ENCODE measurements at regions not wholly inside any gene's neighbourhood (a gene's known extent, or its start where the extent isn't known, plus 50 kb on each side); places are given as distances from the start of the nearest gene placed in this dataset.

- intact Hi-C loops (cut with DNase I) = no loop called here
- no peak overlapping the region for H3K27ac ChIP-seq
- no peak for TF ChIP-seq CTCF (IDR thresholded peaks at IDR 0.05)
- TF ChIP-seq POLR2A (IDR thresholded peaks at IDR 0.05) = no peak
- no peak for TF ChIP-seq POLR2AphosphoS5 (IDR thresholded peaks at IDR 0.05; ENCODE audit: insufficient read depth in 1 of 2, low read depth in 1 of 2)
- no peaks in the 10 kb centered on the region for H3K9me3 ChIP-seq
- no peaks in the 10 kb centered on the region for H3K27me3 ChIP-seq
- H3K4me3 ChIP-seq = no peak overlapping the region
- DNase-seq (ENCODE audit: extremely low spot score in 2 of 2) = no peak
- no peaks in the 10 kb centered on the region for H3K36me3 ChIP-seq
- no peaks in the 10 kb centered on the region for H3K4me1 ChIP-seq
These were observed 98.6 kb downstream of the KPNA2 start for GRCh38 chr17:68134046-68134637.

DNA sequence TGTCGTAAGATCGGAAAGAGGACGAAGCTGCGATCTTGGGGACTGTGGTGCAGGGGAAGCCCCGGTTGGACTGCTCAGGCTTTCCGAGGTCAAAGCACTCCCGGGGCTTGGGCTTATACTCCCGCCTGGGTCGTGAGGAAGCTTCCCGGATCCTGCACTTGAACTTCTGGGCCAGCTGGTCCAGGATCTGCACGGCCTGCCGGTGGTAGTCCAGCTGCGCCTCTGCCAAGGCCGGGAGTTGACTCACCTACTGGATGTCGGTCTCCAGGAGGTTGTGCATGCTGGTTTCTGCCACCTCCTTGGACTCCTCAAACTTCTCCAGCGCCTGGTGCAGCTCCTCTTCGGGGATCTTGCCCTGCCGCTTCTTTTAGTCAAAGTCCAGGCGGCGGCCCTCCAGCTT lies 99.2 kb downstream of the KPNA2 start:
- no peak for TF ChIP-seq POLR2A (IDR thresholded peaks at IDR 0.05)
- no peak for TF ChIP-seq CTCF (IDR thresholded peaks at IDR 0.05)
- H3K36me3 ChIP-seq = no peaks in the 10 kb centered on the region

GRCh38 chr17:68135141-68135887 lies 99.8 kb downstream of the KPNA2 start:
- no peak overlapping the region for H3K27ac ChIP-seq
- DNase-seq (ENCODE audit: extremely low spot score in 2 of 2) = no peak

More for the DNA sequence above, 99.2 kb downstream of the KPNA2 start:
- Histone ChIP-seq H3K4me3 (no peak overlapping the region), H3K4me1 (no peaks in the 10 kb centered on the region), H3K27me3 (no peaks in the 10 kb centered on the region), H3K27ac (no peak overlapping the region), H3K9me3 (no peaks in the 10 kb centered on the region)
- intact Hi-C loops (cut with DNase I) = no loop called here
- no peak for DNase-seq (ENCODE audit: extremely low spot score in 2 of 2)

GRCh38 chr17:68141050-68141449 lies 105.5 kb downstream of the KPNA2 start:
- DNase-seq (ENCODE audit: extremely low spot score in 2 of 2) = no peak
- H3K27me3 ChIP-seq = no peaks in the 10 kb centered on the region
- H3K27ac ChIP-seq = no peak overlapping the region
- H3K4me1 ChIP-seq = no peaks in the 10 kb centered on the region
- no peak overlapping the region for H3K4me3 ChIP-seq
- H3K9me3 ChIP-seq = no peaks in the 10 kb centered on the region
- H3K36me3 ChIP-seq = no peaks in the 10 kb centered on the region
- intact Hi-C loops (cut with DNase I) = no loop called here
- no peak for TF ChIP-seq CTCF (IDR thresholded peaks at IDR 0.05)
- no peak for TF ChIP-seq POLR2A (IDR thresholded peaks at IDR 0.05)
- no peak for TF ChIP-seq POLR2AphosphoS5 (IDR thresholded peaks at IDR 0.05; ENCODE audit: insufficient read depth in 1 of 2, low read depth in 1 of 2)

More at GRCh38 chr17:68135141-68135887, 99.8 kb downstream of the KPNA2 start:
- Histone ChIP-seq H3K4me3 (no peak overlapping the region), H3K27me3 (no peaks in the 10 kb centered on the region), H3K4me1 (no peaks in the 10 kb centered on the region), H3K36me3 (no peaks in the 10 kb centered on the region), H3K9me3 (no peaks in the 10 kb centered on the region)
- intact Hi-C loops (cut with DNase I) = no loop called here
- TF ChIP-seq CTCF (IDR thresholded peaks at IDR 0.05) = no peak
- no peak for TF ChIP-seq POLR2AphosphoS5 (IDR thresholded peaks at IDR 0.05; ENCODE audit: insufficient read depth in 1 of 2, low read depth in 1 of 2)
- no peak for TF ChIP-seq POLR2A (IDR thresholded peaks at IDR 0.05)

DNA sequence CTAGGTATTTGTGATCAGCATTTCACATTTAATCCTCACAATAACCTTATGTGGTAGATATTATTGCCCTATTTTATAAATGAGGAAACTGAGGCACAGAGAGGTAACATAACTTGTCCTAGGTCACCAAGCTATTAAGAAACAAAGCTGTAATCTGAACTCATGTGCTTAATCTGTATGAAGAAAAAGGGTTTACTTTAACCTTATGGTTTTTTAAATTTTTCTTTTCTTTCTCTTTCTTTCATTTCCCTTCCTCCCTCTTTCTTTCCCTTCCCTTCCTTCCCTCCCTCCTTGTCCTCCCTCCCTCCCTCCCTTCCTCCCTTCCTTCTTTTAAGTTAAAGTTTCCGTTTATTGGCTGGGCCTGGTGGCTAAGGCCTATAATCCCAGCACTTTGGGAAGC lies 105.2 kb upstream of the AMZ2 start:
- no peaks in the 10 kb centered on the region for H3K4me1 ChIP-seq
- TF ChIP-seq POLR2A (IDR thresholded peaks at IDR 0.05) (no peak), CTCF (IDR thresholded peaks at IDR 0.05) (no peak), POLR2AphosphoS5 (IDR thresholded peaks at IDR 0.05; ENCODE audit: insufficient read depth in 1 of 2, low read depth in 1 of 2) (no peak)
- intact Hi-C loops (cut with DNase I) = no loop called here
- no peak for DNase-seq (ENCODE audit: extremely low spot score in 2 of 2)
- no peaks in the 10 kb centered on the region for H3K9me3 ChIP-seq
- no peak overlapping the region for H3K4me3 ChIP-seq
- no peaks in the 10 kb centered on the region for H3K27me3 ChIP-seq
- no peaks in the 10 kb centered on the region for H3K36me3 ChIP-seq
- H3K27ac ChIP-seq = no peak overlapping the region

All from vagina (tissue), 2 donors.